ENCODE measurements at regions not wholly inside any gene's neighbourhood (a gene's known extent, or its start where the extent isn't known, plus 50 kb on each side); places are given as distances from the start of the nearest gene placed in this dataset.

GRCh38 chr14:36454599-36455240 lies 65.3 kb downstream of the NKX2-1 start:
- no CpG with 5 or more reads among the region's 5 CpGs for WGBS, 2 experiments (ENCODE audit: extremely low coverage in 2 of 2, insufficient read length in 1 of 2)
- no peak overlapping the region for H3K9ac ChIP-seq (ENCODE audit: low read depth, low read length)
- dilution Hi-C loops (cut with HindIII; ENCODE audit: low sequenced_read_pairs, unreplicated experiment): no loop called here
- no peak overlapping the region for H4K5ac ChIP-seq (ENCODE audit: low read depth, low read length)
- intact Hi-C loops (cut with micrococcal nuclease): no loop called here
- in situ Hi-C loops (cut with MboI; ENCODE audit: low sequenced_read_pairs): no loop called here
- H2BK20ac ChIP-seq (ENCODE audit: low read depth, low read length): no peak overlapping the region
- H3K79me1 ChIP-seq (ENCODE audit: low read depth in 1 of 2, low read length in 2 of 2): no peaks in the 10 kb centered on the region
- H4K8ac ChIP-seq (ENCODE audit: low read depth in 2 of 2, low read length in 2 of 2): no peak overlapping the region
- no peak overlapping the region for H3K14ac ChIP-seq (replicated peaks; ENCODE audit: low read depth, low read length)
- no peak overlapping the region for H3K4ac ChIP-seq (ENCODE audit: low read depth, low read length)
- ChIA-PET POLR2A (ENCODE audit: unreplicated experiment) (no interaction called here), CTCF (no interaction called here)
- H2BK120ac ChIP-seq (ENCODE audit: low read depth, low read length): no peak overlapping the region
- DNase-seq: no peak
- no peaks in the 10 kb centered on the region for H3K27me3 ChIP-seq (ENCODE audit: control insufficient read depth, insufficient read depth, low read length)
- H3K4me1 ChIP-seq (ENCODE audit: control insufficient read depth, insufficient read depth, low read length): no peaks in the 10 kb centered on the region
- no peak overlapping the region for H3K27ac ChIP-seq (ENCODE audit: insufficient read depth, low read length)
- no peak overlapping the region for H2AK5ac ChIP-seq (ENCODE audit: low read depth, low read length)
- H3K4me2 ChIP-seq (ENCODE audit: low read depth, low read length): no peak overlapping the region
- no peak overlapping the region for H2BK15ac ChIP-seq (ENCODE audit: low read depth, low read length)
- H3K18ac ChIP-seq (ENCODE audit: low read depth, low read length): no peak overlapping the region
- H4K20me1 ChIP-seq (ENCODE audit: insufficient read depth, low read length): no peaks in the 10 kb centered on the region
- no peak for ATAC-seq (ENCODE audit: low read depth)
- H4K91ac ChIP-seq (ENCODE audit: insufficient read depth, low read depth, low read length): no peak overlapping the region
- TF ChIP-seq FOS (IDR thresholded peaks at IDR 0.05; ENCODE audit: low read depth, low read length) (no peak), RFX5 (IDR thresholded peaks at IDR 0.05; ENCODE audit: low read depth, low read length) (no peak), CTCF (conservative IDR thresholded peaks at IDR 0.05; ENCODE audit: low read depth, low read length) (no peak), BHLHE40 (IDR thresholded peaks at IDR 0.05; ENCODE audit: low read depth, low read length) (no peak)
- TF ChIP-seq, protein P1, sequence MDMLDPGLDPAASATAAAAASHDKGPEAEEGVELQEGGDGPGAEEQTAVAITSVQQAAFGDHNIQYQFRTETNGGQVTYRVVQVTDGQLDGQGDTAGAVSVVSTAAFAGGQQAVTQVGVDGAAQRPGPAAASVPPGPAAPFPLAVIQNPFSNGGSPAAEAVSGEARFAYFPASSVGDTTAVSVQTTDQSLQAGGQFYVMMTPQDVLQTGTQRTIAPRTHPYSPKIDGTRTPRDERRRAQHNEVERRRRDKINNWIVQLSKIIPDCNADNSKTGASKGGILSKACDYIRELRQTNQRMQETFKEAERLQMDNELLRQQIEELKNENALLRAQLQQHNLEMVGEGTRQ (IDR thresholded peaks at IDR 0.05; ENCODE audit: low read depth, low read length): no peak
- H2BK5ac ChIP-seq (ENCODE audit: low read depth, low read length, poor library complexity, severe bottlenecking): no peak overlapping the region
- H3K9me3 ChIP-seq (ENCODE audit: control insufficient read depth, insufficient read depth, low read length): no peaks in the 10 kb centered on the region
- no peak overlapping the region for H3K56ac ChIP-seq (ENCODE audit: extremely low read depth, insufficient read depth, low read length)
- H3K23ac ChIP-seq (ENCODE audit: low read depth, low read length): no peak overlapping the region
- H2AFZ ChIP-seq (replicated peaks; ENCODE audit: low read length, poor library complexity): no peak overlapping the region
- H3K9me1 ChIP-seq (ENCODE audit: insufficient read depth, low read length): no peaks in the 10 kb centered on the region
- no peaks in the 10 kb centered on the region for H3K36me3 ChIP-seq (ENCODE audit: control insufficient read depth, insufficient read depth, low read length)
- no TSS peak for BruUV-seq (replicated peaks)
- H3K4me3 ChIP-seq (ENCODE audit: insufficient read depth, low read depth, low read length): no peak overlapping the region
- no peak overlapping the region for H2AK9ac ChIP-seq (replicated peaks; ENCODE audit: low read depth, low read length, poor library complexity)
